GM21717 (cell line): ENCODE measurements at regions not wholly inside any gene's neighbourhood (a gene's known extent, or its start where the extent isn't known, plus 50 kb on each side); places are given as distances from the start of the nearest gene placed in this dataset.
"Not testable (repeated sequence)": the region's sequence is repeated elsewhere in the genome, so short reads cannot be mapped to it uniquely, and the experiment has no call there.

Experiments
- ATAC-seq: cut with Tn5 transposase; IDR thresholded peaks from one replicate; pipeline ENCODE4 v1.9.1; 2021; ENCODE audit warnings: mild to moderate bottlenecking, moderate library complexity; ENCODE audit not compliant: unreplicated experiment

GRCh38 chr3:104920512-104920911 is 446.2 kb upstream of the ALCAM start:
- ATAC-seq = no peak

GRCh38 chr3:104933972-104934371 is 432.7 kb upstream of the ALCAM start:
- ATAC-seq = no peak

- no peak for ATAC-seq
Measured at GRCh38 chr3:104935613-104936012, 431.1 kb upstream of the ALCAM start.

GRCh38 chr3:104939196-104939595 is 427.5 kb upstream of the ALCAM start:
- no peak for ATAC-seq

GRCh38 chr3:104941785-104942184 is 424.9 kb upstream of the ALCAM start:
- ATAC-seq = no peak

- ATAC-seq = no peak
Measured at GRCh38 chr3:104943974-104944373, 422.7 kb upstream of the ALCAM start.

- ATAC-seq = no peak
Measured at GRCh38 chr3:104947943-104948342, 418.8 kb upstream of the ALCAM start.

GRCh38 chr3:104949810-104950209 is 416.9 kb upstream of the ALCAM start:
- not testable (repeated sequence) for ATAC-seq

GRCh38 chr3:104951426-104951825 is 415.3 kb upstream of the ALCAM start:
- ATAC-seq = no peak

GRCh38 chr3:104952146-104952972 is 414.4 kb upstream of the ALCAM start:
- no peak for ATAC-seq

- no peak for ATAC-seq
Measured at GRCh38 chr3:104956620-104957345, 409.9 kb upstream of the ALCAM start.

- ATAC-seq = no peak
Measured at GRCh38 chr3:104960579-104960978, 406.1 kb upstream of the ALCAM start.

- ATAC-seq = no peak
Measured at GRCh38 chr3:104961851-104962250, 404.9 kb upstream of the ALCAM start.

- no peak for ATAC-seq
Measured at GRCh38 chr3:104974316-104974715, 392.4 kb upstream of the ALCAM start.

GRCh38 chr3:104977719-104978118 is 389.0 kb upstream of the ALCAM start:
- ATAC-seq = no peak

GRCh38 chr3:104982130-104982529 is 384.6 kb upstream of the ALCAM start:
- no peak for ATAC-seq

GRCh38 chr3:104987859-104988258 is 378.9 kb upstream of the ALCAM start:
- no peak for ATAC-seq

- ATAC-seq = no peak
Measured at GRCh38 chr3:104988496-104988895, 378.2 kb upstream of the ALCAM start.

GRCh38 chr3:104989878-104990277 is 376.8 kb upstream of the ALCAM start:
- no peak for ATAC-seq

GRCh38 chr3:104990758-104991157 is 376.0 kb upstream of the ALCAM start:
- no peak for ATAC-seq

GRCh38 chr3:104992676-104993075 is 374.0 kb upstream of the ALCAM start:
- no peak for ATAC-seq

- ATAC-seq = no peak
Measured at GRCh38 chr3:105006164-105006563, 360.5 kb upstream of the ALCAM start.
